Astrocyte (in vitro differentiated cells and primary cell): ENCODE measurements at regions not wholly inside any gene's neighbourhood (a gene's known extent, or its start where the extent isn't known, plus 50 kb on each side); places are given as distances from the start of the nearest gene placed in this dataset.

ENCODE experiments used
- CTCF ChIP-seq: IDR thresholded peaks from 2 replicates; pipeline ENCODE4 v1.5.1; 2011; ENCODE audit warnings: low read depth, mild to moderate bottlenecking, inconsistent platforms, low read length, moderate library complexity; ENCODE audit not compliant: insufficient read depth
- EZH2 ChIP-seq: IDR thresholded peaks from 2 replicates; pipeline ENCODE4 v1.6.1; 2012; ENCODE audit warnings: mild to moderate bottlenecking, low read length, inconsistent platforms; ENCODE audit not compliant: insufficient read depth

- no peak for TF ChIP-seq CTCF
- TF ChIP-seq EZH2, result no peak
Observed at GRCh38 chr1:63157085-63157484, 165.3 kb upstream of the FOXD3 start.
